ENCODE measurements at regions not wholly inside any gene's neighbourhood (a gene's known extent, or its start where the extent isn't known, plus 50 kb on each side); places are given as distances from the start of the nearest gene placed in this dataset.
A peak's percentile ranks its signal among the peaks of the same experiment; 100 is the strongest.
"Not testable (repeated sequence)": the region's sequence is repeated elsewhere in the genome, so short reads cannot be mapped to it uniquely, and the experiment has no call there.

- no peak for TF ChIP-seq POLR2A (IDR thresholded peaks at IDR 0.05; ENCODE audit: low read depth, low read length)
- DNase-seq (ENCODE audit: insufficient read length, low spot score) (peak; percentile 70), FAIRE-seq (no peak)
These were observed 148.7 kb downstream of the ADSS2 start for GRCh38 chr1:244302876-244303609.

GRCh38 chr1:244303610-244303969 lies 148.1 kb downstream of the ADSS2 start:
- DNase-seq (ENCODE audit: insufficient read length, low spot score): no peak

GRCh38 chr1:244304156-244304555 lies 147.6 kb downstream of the ADSS2 start:
- no peak for TF ChIP-seq POLR2A (IDR thresholded peaks at IDR 0.05; ENCODE audit: low read depth, low read length)
- FAIRE-seq: no peak
- DNase-seq (ENCODE audit: insufficient read length, low spot score): no peak

More at GRCh38 chr1:244303610-244303969, 148.1 kb downstream of the ADSS2 start:
- no peak for FAIRE-seq
- TF ChIP-seq POLR2A (IDR thresholded peaks at IDR 0.05; ENCODE audit: low read depth, low read length): no peak

GRCh38 chr1:244304656-244305055 lies 147.1 kb downstream of the ADSS2 start:
- TF ChIP-seq POLR2A (IDR thresholded peaks at IDR 0.05; ENCODE audit: low read depth, low read length): no peak
- FAIRE-seq: no peak

GRCh38 chr1:244305776-244306341 lies 145.8 kb downstream of the ADSS2 start:
- FAIRE-seq (no peak), DNase-seq (ENCODE audit: insufficient read length, low spot score) (no peak)
- TF ChIP-seq POLR2A (IDR thresholded peaks at IDR 0.05; ENCODE audit: low read depth, low read length): no peak

More at GRCh38 chr1:244304656-244305055, 147.1 kb downstream of the ADSS2 start:
- no peak for DNase-seq (ENCODE audit: insufficient read length, low spot score)

- DNase-seq (ENCODE audit: insufficient read length, low spot score) (no peak), FAIRE-seq (no peak)
- no peak for TF ChIP-seq POLR2A (IDR thresholded peaks at IDR 0.05; ENCODE audit: low read depth, low read length)
These were observed 145.2 kb downstream of the ADSS2 start for GRCh38 chr1:244306544-244306943.

GRCh38 chr1:244309191-244309590 lies 142.5 kb downstream of the ADSS2 start:
- DNase-seq (ENCODE audit: insufficient read length, low spot score); FAIRE-seq: not testable (repeated sequence)

- FAIRE-seq (no peak), DNase-seq (ENCODE audit: insufficient read length, low spot score) (no peak)
- no peak for TF ChIP-seq POLR2A (IDR thresholded peaks at IDR 0.05; ENCODE audit: low read depth, low read length)
These were observed 139.8 kb downstream of the ADSS2 start for GRCh38 chr1:244311784-244312532.

GRCh38 chr1:244313346-244313745 lies 138.4 kb downstream of the ADSS2 start:
- FAIRE-seq (no peak), DNase-seq (ENCODE audit: insufficient read length, low spot score) (no peak)
- TF ChIP-seq POLR2A (IDR thresholded peaks at IDR 0.05; ENCODE audit: low read depth, low read length): no peak

- FAIRE-seq (no peak), DNase-seq (ENCODE audit: insufficient read length, low spot score) (no peak)
- no peak for TF ChIP-seq POLR2A (IDR thresholded peaks at IDR 0.05; ENCODE audit: low read depth, low read length)
These were observed 136.7 kb downstream of the ADSS2 start for GRCh38 chr1:244314921-244315559.

- TF ChIP-seq POLR2A (IDR thresholded peaks at IDR 0.05; ENCODE audit: low read depth, low read length): no peak
- no peak for DNase-seq (ENCODE audit: insufficient read length, low spot score)
- no peak for FAIRE-seq
These were observed 135.7 kb downstream of the ADSS2 start for GRCh38 chr1:244315996-244316395.

- no peak for TF ChIP-seq POLR2A (IDR thresholded peaks at IDR 0.05; ENCODE audit: low read depth, low read length)
- no peak for FAIRE-seq
- DNase-seq (ENCODE audit: insufficient read length, low spot score): no peak
These were observed 135.3 kb downstream of the ADSS2 start for GRCh38 chr1:244316407-244316806.

GRCh38 chr1:244316986-244317655 lies 134.6 kb downstream of the ADSS2 start:
- DNase-seq (ENCODE audit: insufficient read length, low spot score): no peak
- no peak for FAIRE-seq
- no peak for TF ChIP-seq POLR2A (IDR thresholded peaks at IDR 0.05; ENCODE audit: low read depth, low read length)

- no peak for DNase-seq (ENCODE audit: insufficient read length, low spot score)
- no peak for TF ChIP-seq POLR2A (IDR thresholded peaks at IDR 0.05; ENCODE audit: low read depth, low read length)
- no peak for FAIRE-seq
These were observed 133.6 kb downstream of the ADSS2 start for GRCh38 chr1:244318078-244318477.

Measured in H54 (cell line).